AG08396 (cell line): ENCODE measurements at regions not wholly inside any gene's neighbourhood (a gene's known extent, or its start where the extent isn't known, plus 50 kb on each side); places are given as distances from the start of the nearest gene placed in this dataset.

Source experiments
- DNase-seq: peaks from one replicate; pipeline ENCODE4 v3.0.0; 2012; ENCODE audit warnings: low spot score, mixed read lengths

DNA sequence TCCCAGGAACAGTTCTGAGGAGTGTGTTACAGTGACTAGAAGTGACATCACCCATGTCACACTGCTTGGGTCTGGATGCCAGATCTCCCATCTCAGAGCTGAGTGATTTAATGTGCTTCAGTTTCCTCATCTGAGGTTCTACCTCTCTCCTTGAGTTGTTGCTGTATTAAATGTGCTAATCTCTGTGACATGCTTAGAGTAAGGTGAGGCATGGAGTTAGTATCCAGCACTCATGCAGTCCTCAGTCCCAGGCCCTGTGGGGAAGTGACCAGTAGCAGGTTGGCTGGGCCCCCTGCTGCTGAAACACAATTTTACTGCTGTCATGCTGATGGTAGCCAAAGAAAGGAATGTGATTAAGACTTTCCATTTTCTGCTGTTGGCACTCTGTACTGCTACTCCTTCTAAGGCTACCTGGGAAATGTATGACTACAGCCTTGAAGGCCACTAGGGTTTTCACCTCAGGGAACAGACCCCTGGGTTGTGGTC, 639.6 kb downstream of the MID1IP1 start:
- DNase-seq: no peak

DNA sequence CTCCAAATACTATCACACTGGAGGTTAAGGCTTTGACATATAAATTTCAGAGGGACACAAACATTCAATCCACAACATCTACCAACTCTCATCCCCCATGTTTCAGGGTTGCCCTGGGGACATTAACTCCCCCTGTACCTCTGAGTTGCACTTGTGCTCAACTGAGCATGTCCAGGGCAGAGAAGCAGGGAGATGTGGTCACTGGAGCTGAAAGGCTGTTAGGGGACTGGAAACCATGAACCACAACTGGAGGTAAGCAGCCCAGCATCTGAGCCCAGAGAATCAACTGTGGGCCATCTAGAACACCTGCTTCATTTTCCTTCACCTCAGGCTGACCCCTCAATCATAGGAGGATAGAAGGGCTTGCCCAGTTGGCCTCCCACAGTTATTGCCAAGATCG, 641.1 kb downstream of the MID1IP1 start:
- no peak for DNase-seq

DNA sequence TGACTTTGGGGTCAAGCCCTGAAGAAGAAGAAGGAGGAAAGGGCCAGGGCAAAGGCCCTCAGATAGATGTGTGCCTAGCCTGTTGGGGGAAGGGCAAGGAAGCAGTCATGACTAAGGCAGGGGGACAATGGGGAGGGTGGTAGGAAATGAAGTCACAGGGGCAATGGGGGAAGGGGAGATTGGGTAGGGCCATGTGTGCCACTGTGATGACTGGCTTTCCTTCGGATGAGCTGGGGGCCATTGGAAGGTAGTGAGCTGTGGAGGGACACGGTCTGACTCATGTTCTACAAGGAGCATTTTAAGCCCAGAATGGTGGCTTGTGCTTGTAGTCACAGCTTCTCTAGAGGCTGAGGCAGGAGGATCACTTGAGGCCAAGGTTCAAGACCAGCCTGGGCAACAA, 642.0 kb downstream of the MID1IP1 start:
- no peak for DNase-seq

DNA sequence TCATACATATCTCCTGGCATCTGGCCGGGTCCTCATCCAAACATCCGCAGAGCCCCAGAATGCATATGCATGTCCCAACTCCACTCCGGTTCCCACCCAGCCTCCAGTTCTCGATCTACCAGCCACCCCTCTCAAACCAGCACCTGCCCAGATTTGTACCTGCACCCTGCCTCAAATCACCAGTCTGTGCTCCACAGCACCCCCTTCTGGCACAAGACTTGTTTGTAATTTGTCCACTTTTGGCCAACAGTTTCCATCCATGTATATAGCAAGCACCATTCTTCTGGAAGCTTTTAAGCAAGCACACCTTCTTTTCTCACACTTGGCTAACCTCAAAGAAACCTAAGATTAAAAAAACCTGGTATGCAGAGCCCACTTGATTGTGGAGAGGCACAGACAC, 644.1 kb downstream of the MID1IP1 start:
- no peak for DNase-seq

- DNase-seq: no peak
Measured at GRCh38 chrX:39449352-39449751, 648.1 kb downstream of the MID1IP1 start.

DNA sequence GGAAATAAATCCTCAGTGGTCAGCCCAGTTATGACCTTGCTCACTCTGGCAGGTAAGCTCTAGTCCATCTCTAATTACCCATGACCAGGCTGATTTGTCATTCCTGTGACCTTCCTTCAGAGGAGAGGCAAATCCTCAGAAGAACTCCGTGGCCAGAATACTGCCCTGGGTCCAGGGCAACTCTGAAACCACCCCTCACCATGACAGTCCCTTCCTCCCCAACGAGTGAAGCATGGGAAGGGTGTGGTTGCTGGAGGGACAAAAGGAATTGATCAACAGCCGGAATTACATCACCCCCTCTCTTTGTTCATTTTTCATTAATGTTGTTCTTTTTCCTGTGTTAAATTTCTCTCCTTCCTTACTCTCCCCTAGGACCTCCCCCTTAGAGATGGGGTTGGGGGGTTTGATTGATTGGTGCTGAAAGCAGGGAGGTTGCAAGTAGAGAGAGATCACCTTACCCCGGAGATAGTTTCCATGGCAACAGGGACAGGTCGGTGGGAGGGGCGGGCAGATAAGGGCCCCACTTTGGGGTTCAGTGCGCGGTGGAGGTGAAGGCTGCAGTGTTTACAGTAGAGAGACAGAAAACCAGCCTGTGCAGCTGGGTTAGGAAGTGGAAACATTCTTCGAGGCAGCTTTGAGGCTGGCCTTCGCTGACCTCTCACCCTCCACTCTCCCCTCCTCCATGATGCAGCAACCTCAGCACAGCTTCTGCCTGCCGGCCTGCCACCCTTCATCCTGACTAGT, 647.4 kb downstream of the BCOR start:
- DNase-seq: no peak

DNA sequence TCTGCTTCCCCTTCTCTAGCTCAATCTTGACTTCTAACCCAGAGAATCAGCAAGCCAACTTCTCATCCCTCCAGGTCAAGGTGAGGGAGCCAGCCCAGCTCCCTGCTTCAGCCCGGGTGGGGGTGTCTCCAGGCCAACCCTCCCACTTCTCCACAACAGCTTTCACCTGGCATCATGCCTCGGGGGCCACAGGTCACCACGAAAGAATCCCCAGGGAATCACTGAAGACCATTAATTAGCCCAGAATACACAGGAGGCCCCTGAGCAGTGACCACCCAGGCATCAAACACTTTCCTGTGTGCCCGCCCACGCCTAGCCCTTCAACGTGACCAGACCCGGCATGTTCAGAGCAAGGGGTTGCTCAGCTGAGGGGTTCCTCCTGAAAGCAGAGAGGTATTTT, 646.7 kb downstream of the BCOR start:
- DNase-seq: no peak

DNA sequence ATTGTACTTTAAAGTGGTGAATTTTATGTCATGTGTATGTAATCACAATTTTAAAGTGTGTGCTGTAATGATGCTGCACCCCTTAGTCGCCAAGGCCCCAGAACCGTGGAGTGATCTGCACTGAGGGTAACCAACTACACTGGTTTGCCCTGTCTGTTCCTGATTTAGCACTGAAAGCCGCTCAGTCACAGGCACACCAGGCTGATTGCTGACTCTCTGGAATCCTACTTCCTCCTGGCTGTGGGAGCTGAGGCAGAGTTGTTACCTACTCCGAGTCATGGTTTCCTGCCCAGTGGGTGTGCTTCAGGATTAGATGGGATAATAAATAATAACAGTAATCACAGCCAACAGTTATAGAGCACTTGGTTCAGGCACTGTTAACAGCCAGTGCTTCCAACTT, 645.4 kb downstream of the BCOR start:
- DNase-seq: no peak

- DNase-seq: no peak
Measured at GRCh38 chrX:39453889-39454621, 643.7 kb downstream of the BCOR start.

DNA sequence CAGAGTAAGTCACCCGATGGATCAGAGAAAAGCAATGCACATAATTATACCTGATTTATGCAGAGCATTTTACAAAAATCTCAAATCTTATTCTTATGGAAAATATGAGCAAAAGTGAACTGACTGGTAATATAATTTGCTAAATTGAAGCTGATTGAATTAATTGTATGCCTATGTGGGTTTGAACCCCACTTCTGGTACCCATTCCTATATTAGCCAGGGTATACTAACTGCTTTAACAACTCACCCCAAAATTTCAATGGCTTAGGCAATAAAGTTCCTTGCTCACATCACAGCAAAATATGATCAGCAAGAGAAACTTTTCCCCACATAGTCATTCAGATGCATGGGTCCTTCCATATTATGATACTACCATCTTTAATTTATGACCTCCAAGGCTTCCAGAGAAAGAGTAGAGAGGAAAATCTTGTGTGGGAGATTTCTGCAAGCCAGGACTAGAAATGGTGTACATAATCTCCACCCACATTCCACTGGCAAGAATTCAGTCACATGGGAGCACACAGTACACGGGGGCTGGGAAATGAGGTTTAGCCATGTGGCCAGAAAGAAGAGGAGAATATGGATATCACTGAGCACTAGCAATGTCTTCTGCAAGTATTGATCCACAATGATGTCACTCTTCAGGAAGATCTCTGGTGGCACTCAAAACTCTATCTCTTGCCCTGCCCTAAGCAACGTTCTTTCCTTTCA, 640.7 kb downstream of the BCOR start:
- DNase-seq: no peak

DNA sequence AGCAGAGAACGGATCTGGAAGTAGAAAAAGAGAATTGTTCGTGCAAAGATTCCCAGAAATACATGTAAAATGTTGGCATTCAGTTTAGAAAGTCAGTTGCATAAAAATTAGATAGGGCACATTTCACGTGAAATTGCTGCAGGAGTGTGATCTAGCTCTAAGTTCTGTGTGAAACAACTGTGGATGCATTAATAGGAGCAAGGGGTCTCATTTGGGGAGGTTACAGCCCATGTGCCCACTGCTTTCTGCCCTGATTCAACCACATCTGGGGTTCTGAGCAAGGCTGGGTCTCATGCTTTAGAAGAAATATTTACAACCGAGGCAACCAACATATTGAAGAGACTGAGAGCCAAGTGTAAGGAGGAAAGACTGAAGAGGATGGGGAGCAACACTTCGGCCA, 639.0 kb downstream of the BCOR start:
- DNase-seq: no peak

GRCh38 chrX:39459204-39459603, 638.6 kb downstream of the BCOR start:
- no peak for DNase-seq

DNA sequence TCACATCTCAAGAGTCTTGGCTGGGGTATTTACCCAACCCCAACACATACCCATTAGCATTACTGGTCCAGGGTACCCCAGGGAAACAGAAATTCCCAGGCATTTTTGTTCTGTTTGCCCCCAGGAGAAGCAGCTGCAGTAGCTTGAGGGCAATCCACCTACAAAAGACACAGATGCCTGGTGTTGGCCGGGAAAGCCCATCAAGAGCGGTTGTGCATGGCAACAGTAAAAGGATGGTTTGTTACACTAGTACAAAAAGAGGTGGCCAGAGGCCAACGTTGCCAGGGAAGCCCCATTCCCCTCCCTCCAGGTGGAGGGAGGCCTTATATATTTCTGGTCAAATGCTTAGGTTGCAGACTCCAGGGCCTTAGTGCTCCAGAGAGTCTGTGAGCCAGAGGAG, 637.8 kb downstream of the BCOR start:
- no peak for DNase-seq

DNA sequence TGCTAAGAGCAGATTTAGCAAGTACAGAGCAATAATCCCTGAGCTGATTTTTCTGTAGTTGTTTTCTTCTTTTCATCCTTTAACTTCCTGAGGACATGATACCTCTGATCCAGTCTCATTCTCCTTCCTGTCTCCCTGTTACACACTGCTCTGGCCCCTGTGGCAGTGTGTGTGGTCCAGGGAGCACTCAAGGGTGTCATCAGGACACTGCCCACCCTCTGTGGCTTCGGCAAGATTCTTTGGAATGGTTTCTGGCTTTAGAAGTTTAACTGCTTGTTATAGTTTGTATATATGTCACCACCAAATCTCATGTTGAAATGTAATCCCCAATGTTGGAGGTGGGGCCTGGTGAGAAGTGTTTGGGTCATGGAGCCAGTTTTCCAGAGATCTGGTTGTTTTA, 637.3 kb downstream of the BCOR start:
- no peak for DNase-seq

GRCh38 chrX:39462835-39463234, 634.9 kb downstream of the BCOR start:
- no peak for DNase-seq

GRCh38 chrX:39464253-39464652, 633.5 kb downstream of the BCOR start:
- no peak for DNase-seq

- DNase-seq: no peak
Measured at GRCh38 chrX:39465467-39465866, 632.3 kb downstream of the BCOR start.

DNA sequence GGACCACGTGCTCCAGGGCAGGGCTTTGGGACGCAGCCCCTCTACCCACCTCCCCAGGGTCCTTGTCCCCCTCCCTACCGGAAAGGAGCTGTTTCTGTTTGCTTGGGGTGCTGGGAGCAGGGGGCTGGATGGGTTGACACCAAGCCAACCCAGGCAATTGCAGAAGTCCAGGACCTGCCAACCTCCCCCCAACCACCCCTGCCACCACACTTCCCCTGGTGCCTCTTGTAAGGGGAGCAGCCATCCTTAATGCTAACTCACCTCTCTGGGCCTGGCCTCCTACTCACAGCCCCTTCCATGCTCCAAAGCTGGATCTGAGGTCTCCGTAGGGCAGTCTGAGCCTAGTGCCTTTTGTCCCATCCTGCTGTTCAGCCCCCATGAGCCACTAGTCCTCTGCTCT, 631.9 kb downstream of the BCOR start:
- DNase-seq: no peak

- DNase-seq: no peak
Measured at GRCh38 chrX:39469126-39469525, 628.6 kb downstream of the BCOR start.

GRCh38 chrX:39470588-39471407, 627.0 kb downstream of the BCOR start:
- DNase-seq: no peak

DNA sequence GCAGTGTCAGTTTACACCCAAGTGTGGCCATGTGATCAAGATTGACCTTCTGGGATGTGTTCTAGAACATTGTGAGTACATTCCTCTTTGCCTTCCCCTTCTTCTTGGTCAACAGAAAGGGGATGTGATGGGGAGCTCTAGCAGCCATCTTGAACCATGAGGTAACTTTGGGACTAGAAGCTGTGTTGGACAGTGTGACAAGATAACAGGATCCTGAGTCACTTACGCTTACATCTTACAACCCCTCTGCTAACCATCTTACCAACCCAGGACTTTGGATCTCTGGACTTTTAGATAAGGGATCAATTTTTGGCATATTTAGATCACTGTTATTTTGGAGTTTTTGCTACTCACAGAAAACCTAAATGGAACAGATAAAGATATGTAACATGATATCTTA, 625.6 kb downstream of the BCOR start:
- DNase-seq: no peak

DNA sequence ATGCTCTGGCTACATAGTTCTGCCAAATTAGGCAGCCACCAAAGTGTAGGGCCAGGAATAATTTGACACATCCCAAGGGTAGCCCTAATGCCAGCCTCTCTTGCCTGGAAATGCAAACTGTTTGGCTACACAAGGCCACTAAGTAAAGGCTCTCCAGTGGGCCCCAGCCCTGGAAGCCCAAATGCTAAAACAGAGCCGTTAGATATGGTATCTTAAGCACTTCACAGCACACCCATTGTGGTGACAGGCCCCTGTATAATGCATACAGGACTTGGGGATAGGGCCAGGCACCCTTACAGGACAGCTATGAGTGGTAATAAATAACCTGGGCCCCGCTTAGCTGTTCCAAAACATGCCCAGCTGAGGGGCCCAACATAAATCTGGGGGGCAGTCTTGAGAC, 623.9 kb downstream of the BCOR start:
- DNase-seq: no peak
